Hepatocyte (in vitro differentiated cells): ENCODE measurements at regions not wholly inside any gene's neighbourhood (a gene's known extent, or its start where the extent isn't known, plus 50 kb on each side); places are given as distances from the start of the nearest gene placed in this dataset.

ENCODE experiments used
- DNase-seq: peaks from one replicate; pipeline ENCODE4 v3.0.0-alpha.2; 2016; ENCODE audit warnings: low spot score
- H2AFZ ChIP-seq: fragments of 200-600 bp; sonication (generic); 2 replicates; pipeline ENCODE4 v1.6.0; 2016; ENCODE audit warnings: antibody characterized with exemption, mild to moderate bottlenecking
- H3K27ac ChIP-seq: fragments of 200-600 bp; sonication (generic); 2 replicates; pipeline ENCODE4 v1.5.1; 2016; ENCODE audit warnings: mild to moderate bottlenecking
- H3K27me3 ChIP-seq: fragments of 200-600 bp; sonication (generic); 2 replicates; pipeline ENCODE4 v1.6.1; 2016
- H3K36me3 ChIP-seq: fragments of 200-600 bp; sonication (generic); replicated peaks from 2 replicates; pipeline ENCODE4 v1.5.1; 2016; ENCODE audit warnings: low read depth; ENCODE audit not compliant: insufficient read depth
- H3K4me1 ChIP-seq: fragments of 200-600 bp; sonication (generic); 2 replicates; pipeline ENCODE4 v1.5.1; 2016; ENCODE audit warnings: mild to moderate bottlenecking, moderate library complexity; ENCODE audit not compliant: insufficient read depth
- H3K4me2 ChIP-seq: fragments of 200-600 bp; sonication (generic); 2 replicates; pipeline ENCODE4 v1.6.0; 2016
- H3K4me3 ChIP-seq: fragments of 200-600 bp; sonication (generic); 2 replicates; pipeline ENCODE4 v1.5.1; 2016; ENCODE audit warnings: mild to moderate bottlenecking
- H3K79me2 ChIP-seq: fragments of 200-600 bp; sonication (generic); 2 replicates; pipeline ENCODE4 v1.6.0; 2017; ENCODE audit warnings: mild to moderate bottlenecking
- H3K9me2 ChIP-seq: fragments of 200-600 bp; sonication (generic); replicated peaks from 2 replicates; pipeline ENCODE4 v1.6.0; 2017; ENCODE audit warnings: mild to moderate bottlenecking; ENCODE audit not compliant: insufficient read depth
- H3K9me3 ChIP-seq: fragments of 200-600 bp; sonication (generic); 2 replicates; pipeline ENCODE4 v1.5.1; 2016; ENCODE audit warnings: low read depth, mild to moderate bottlenecking
- H4K20me1 ChIP-seq: fragments of 200-600 bp; sonication (generic); 2 replicates; pipeline ENCODE4 v1.6.0; 2016; ENCODE audit warnings: mild to moderate bottlenecking; ENCODE audit not compliant: insufficient read depth, poor library complexity, severe bottlenecking
- EZH2 ChIP-seq: fragments of 200-600 bp; sonication (generic); IDR thresholded peaks from 2 replicates; pipeline ENCODE4 v1.6.1; 2016; ENCODE audit warnings: antibody characterized with exemption, mild to moderate bottlenecking, borderline replicate concordance
- EZH2phosphoT487 ChIP-seq: fragments of 200-600 bp; sonication (generic); IDR thresholded peaks from one replicate; pipeline ENCODE4 v1.6.1; 2018; ENCODE audit warnings: antibody characterized with exemption, mild to moderate bottlenecking, low read depth, moderate library complexity; ENCODE audit not compliant: unreplicated experiment, severe bottlenecking
- WGBS: methylation state at CpG from one replicate; pipeline ENCODE4 v1.1.6; 2016; ENCODE audit warnings: low lambda C conversion rate; ENCODE audit errors: missing lambda C conversion rate; 5-methylcytosine and 5-hydroxymethylcytosine counted together
- TF ChIP-seq, protein P1 (sequence below): fragments of 200-600 bp; sonication (generic); IDR thresholded peaks from 2 replicates; pipeline ENCODE4 v1.5.1; 2016; ENCODE audit warnings: antibody characterized with exemption, mild to moderate bottlenecking; ENCODE audit not compliant: poor library complexity

DNA sequence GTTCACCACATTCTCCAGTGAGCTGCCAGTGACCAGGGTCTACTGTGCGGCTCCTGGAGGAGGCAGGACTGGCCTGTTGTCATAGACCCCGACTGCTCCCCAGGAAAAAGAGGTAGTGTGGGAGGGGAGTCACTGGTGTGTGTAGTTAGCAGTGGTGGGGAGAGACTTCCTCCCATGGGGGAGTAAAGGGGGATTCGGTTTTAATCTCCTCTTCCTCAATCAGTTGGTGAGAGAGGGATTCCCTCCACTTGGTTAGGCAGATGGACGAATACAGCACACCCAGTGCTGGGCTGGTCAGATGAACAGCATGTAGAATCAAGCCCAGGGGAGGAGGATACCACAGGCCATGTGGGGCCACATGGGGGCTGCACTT, 207.6 kb upstream of the S1PR3 start:
- DNase-seq = no peak
- TF ChIP-seq EZH2 = no peak
- TF ChIP-seq, protein P1, sequence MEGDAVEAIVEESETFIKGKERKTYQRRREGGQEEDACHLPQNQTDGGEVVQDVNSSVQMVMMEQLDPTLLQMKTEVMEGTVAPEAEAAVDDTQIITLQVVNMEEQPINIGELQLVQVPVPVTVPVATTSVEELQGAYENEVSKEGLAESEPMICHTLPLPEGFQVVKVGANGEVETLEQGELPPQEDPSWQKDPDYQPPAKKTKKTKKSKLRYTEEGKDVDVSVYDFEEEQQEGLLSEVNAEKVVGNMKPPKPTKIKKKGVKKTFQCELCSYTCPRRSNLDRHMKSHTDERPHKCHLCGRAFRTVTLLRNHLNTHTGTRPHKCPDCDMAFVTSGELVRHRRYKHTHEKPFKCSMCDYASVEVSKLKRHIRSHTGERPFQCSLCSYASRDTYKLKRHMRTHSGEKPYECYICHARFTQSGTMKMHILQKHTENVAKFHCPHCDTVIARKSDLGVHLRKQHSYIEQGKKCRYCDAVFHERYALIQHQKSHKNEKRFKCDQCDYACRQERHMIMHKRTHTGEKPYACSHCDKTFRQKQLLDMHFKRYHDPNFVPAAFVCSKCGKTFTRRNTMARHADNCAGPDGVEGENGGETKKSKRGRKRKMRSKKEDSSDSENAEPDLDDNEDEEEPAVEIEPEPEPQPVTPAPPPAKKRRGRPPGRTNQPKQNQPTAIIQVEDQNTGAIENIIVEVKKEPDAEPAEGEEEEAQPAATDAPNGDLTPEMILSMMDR = no peak
- TF ChIP-seq EZH2phosphoT487 = no peak
- H3K36me3 ChIP-seq = no peaks in the 10 kb centered on the region
- no peak overlapping the region for H2AFZ ChIP-seq
- H3K9me3 ChIP-seq = no peaks in the 10 kb centered on the region
- no peaks in the 10 kb centered on the region for H3K79me2 ChIP-seq
- H3K27me3 ChIP-seq = no peaks in the 10 kb centered on the region
- H3K27ac ChIP-seq = no peak overlapping the region
- 71% methylated on average over 4 of the region's 4 CpGs for WGBS
- peaks cover 6% of the 10 kb centered on the region for H3K4me1 ChIP-seq
- no peaks in the 10 kb centered on the region for H3K9me2 ChIP-seq
- no peak overlapping the region for H3K4me2 ChIP-seq
- H3K4me3 ChIP-seq = no peak overlapping the region
- no peaks in the 10 kb centered on the region for H4K20me1 ChIP-seq

DNA sequence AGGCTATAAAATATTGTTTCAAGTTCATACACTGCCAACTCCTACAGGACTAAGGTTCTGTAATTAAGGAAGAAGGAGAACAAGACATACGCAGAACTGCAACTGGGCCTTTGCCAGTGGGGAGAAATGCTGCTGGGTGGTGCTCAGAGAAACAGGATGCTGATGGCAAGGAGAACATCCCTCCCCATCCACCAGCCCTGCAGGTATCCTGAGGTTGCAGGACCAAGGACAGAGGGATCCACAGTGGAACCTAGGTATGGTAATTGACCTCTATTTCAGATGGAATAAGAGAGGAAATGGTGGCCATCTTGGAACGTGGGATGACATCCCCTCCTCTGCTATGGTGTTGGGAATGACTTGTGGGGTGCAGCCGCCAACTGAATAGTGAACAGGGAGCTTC, 206.3 kb upstream of the S1PR3 start:
- Histone ChIP-seq H3K4me2 (no peak overlapping the region), H3K79me2 (no peaks in the 10 kb centered on the region), H3K27ac (no peak overlapping the region), H3K27me3 (no peaks in the 10 kb centered on the region), H2AFZ (no peak overlapping the region), H3K9me2 (no peaks in the 10 kb centered on the region), H4K20me1 (no peaks in the 10 kb centered on the region), H3K9me3 (no peaks in the 10 kb centered on the region), H3K4me1 (peaks cover 6% of the 10 kb centered on the region), H3K36me3 (no peaks in the 10 kb centered on the region), H3K4me3 (no peak overlapping the region)
- TF ChIP-seq, protein P1 = no peak
- TF ChIP-seq EZH2phosphoT487 (no peak), EZH2 (no peak)
- no peak for DNase-seq
- whole genome bisulfite sequencing = 100% methylated on average over 3 of the region's 3 CpGs

DNA sequence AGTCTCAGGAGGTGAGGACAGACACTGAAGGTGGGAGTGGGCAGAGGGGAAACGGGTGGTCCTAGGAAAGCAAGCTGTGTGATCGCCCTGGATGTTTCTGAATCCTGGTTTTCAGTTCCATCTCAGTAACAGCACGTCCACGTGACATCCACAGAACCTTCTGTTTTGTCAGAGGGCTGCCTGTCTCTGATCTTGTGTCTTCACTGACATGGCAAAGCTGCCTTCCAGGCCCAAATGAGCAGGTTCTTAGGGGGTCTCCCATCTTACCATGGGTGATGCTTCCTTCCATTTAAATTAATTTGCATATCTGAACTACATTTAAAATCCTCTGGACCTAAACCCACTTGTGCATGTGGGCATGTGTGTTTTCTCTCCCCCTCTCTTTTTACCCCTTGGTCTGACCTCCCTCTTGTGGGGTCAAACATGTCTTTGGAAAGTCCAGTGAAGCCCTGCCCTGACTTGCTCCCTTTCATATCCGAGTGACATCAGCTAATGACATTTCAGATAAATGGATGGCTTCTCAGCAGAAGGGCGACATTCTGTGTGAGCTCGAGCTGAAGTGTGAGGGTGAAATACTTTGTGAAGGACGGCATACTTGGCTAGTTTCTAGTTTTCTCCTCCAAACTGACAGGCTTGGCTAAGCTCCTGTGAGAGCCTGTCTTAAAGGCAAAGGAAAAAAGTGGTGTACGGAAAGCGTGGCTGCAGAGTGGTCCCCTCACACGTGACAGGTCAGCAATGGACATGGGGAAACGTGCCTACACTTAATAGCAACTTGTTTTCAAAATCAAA, 204.8 kb upstream of the S1PR3 start:
- Histone ChIP-seq H3K4me1 (peaks cover 6% of the 10 kb centered on the region), H3K79me2 (no peaks in the 10 kb centered on the region), H3K36me3 (no peaks in the 10 kb centered on the region), H3K27me3 (no peaks in the 10 kb centered on the region), H3K9me2 (no peaks in the 10 kb centered on the region), H3K9me3 (no peaks in the 10 kb centered on the region), H3K27ac (no peak overlapping the region), H2AFZ (no peak overlapping the region), H4K20me1 (no peaks in the 10 kb centered on the region), H3K4me3 (no peak overlapping the region), H3K4me2 (no peak overlapping the region)
- no peak for DNase-seq
- WGBS = 78% methylated on average over 12 of the region's 12 CpGs
- TF ChIP-seq EZH2phosphoT487 (no peak), EZH2 (no peak)
- TF ChIP-seq, protein P1 = no peak
